Breast epithelium (tissue), 3 donors: ENCODE measurements at regions not wholly inside any gene's neighbourhood (a gene's known extent, or its start where the extent isn't known, plus 50 kb on each side); places are given as distances from the start of the nearest gene placed in this dataset.

Experiments used
- POLR2A ChIP-seq: fragments of 450-650 bp; IDR thresholded peaks from one replicate; pipeline ENCODE4 v1.6.1; 2016; ENCODE audit warnings: antibody characterized with exemption, mild to moderate bottlenecking, moderate library complexity
- TF ChIP-seq, protein P1 (sequence below), 3 donors: fragments of 450-650 bp; IDR thresholded peaks; one replicate each; pipeline ENCODE4 v1.5.1; 2016 to 2017; ENCODE audit warnings: antibody characterized with exemption in 3 of 3, mild to moderate bottlenecking in 3 of 3, moderate library complexity in 3 of 3

DNA sequence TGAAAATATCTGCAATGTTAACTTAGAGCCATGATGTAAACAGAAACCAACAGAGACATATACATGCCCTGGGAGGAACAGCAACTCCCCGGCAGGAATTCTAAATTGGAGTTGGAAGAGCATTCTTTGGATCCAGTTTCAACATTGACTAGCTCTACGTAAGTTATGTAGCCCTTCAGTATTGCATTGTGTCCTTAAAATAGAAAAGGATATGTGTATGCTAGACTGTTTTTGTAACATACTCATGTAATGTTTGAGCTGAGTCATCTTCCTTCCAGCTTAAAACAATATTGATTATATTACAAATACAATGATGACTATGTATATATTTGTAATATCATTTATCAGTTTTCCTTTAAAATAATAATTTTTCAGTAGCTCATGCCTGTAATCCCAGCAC lies 1422.2 kb upstream of the PCDH20 start:
- TF ChIP-seq, protein P1, sequence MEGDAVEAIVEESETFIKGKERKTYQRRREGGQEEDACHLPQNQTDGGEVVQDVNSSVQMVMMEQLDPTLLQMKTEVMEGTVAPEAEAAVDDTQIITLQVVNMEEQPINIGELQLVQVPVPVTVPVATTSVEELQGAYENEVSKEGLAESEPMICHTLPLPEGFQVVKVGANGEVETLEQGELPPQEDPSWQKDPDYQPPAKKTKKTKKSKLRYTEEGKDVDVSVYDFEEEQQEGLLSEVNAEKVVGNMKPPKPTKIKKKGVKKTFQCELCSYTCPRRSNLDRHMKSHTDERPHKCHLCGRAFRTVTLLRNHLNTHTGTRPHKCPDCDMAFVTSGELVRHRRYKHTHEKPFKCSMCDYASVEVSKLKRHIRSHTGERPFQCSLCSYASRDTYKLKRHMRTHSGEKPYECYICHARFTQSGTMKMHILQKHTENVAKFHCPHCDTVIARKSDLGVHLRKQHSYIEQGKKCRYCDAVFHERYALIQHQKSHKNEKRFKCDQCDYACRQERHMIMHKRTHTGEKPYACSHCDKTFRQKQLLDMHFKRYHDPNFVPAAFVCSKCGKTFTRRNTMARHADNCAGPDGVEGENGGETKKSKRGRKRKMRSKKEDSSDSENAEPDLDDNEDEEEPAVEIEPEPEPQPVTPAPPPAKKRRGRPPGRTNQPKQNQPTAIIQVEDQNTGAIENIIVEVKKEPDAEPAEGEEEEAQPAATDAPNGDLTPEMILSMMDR (IDR thresholded peaks at IDR 0.05), result no peak
- TF ChIP-seq POLR2A, result no peak
